ENCODE measurements at regions not wholly inside any gene's neighbourhood (a gene's known extent, or its start where the extent isn't known, plus 50 kb on each side); places are given as distances from the start of the nearest gene placed in this dataset.

DNA sequence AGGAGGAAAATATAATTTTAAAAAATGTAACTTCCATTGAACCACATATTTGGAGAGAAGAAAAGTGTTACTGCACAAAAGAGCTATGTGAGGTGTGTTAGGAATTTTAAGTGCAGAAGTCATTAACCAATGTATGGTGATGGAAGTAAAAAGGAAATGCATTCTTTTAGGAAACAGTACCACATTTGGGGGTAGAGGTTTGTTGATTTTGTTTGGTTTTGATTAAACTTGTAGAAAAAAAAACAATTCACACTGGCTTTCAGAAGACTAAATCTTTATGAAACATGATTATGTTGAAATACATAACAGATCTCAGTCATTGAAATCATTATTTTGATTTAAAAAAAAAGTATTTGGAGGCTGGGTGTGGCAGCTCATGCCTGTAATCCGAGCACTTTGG, 1287.0 kb upstream of the GJE1 start:
- TF ChIP-seq EZH2 (IDR thresholded peaks at IDR 0.05; ENCODE audit: borderline replicate concordance, low read length) (no peak), CTCF (conservative IDR thresholded peaks at IDR 0.05 in 1 of 2, IDR thresholded peaks at IDR 0.05 in 1 of 2; ENCODE audit: extremely low read depth in 1 of 2, insufficient read depth in 1 of 2, low read depth in 1 of 2, low read length in 2 of 2) (no peak)

All from mammary epithelial cell (primary cell).